ENCODE measurements at regions not wholly inside any gene's neighbourhood (a gene's known extent, or its start where the extent isn't known, plus 50 kb on each side); places are given as distances from the start of the nearest gene placed in this dataset.
A peak's percentile ranks its signal among the peaks of the same experiment; 100 is the strongest.
"Not testable (repeated sequence)": the region's sequence is repeated elsewhere in the genome, so short reads cannot be mapped to it uniquely, and the experiment has no call there.

- DNase-seq (ENCODE audit: low spot score in 2 of 2) (peak in 1 of 2 donors; percentile 68), ATAC-seq (peak; percentile 69 to 94)
- Mint-ChIP-seq H3K36me3 (no peaks in the 10 kb centered on the region), H3K27ac (peak overlapping the region in 1 of 2 donors; percentile 75), H3K9me3 (no peaks in the 10 kb centered on the region)
Measured at GRCh38 chrX:40871385-40872082, 136.2 kb upstream of the MED14 start.

GRCh38 chrX:40872351-40872750 is 137.0 kb upstream of the MED14 start:
- Mint-ChIP-seq H3K36me3 (no peaks in the 10 kb centered on the region), H3K9me3 (no peaks in the 10 kb centered on the region)

GRCh38 chrX:40875476-40875875 is 140.1 kb upstream of the MED14 start:
- Mint-ChIP-seq H3K36me3 (no peaks in the 10 kb centered on the region), H3K9me3 (no peaks in the 10 kb centered on the region), H3K27ac (no peak overlapping the region)
- DNase-seq (ENCODE audit: low spot score in 2 of 2) (no peak), ATAC-seq (no peak)

More at GRCh38 chrX:40872351-40872750, 137.0 kb upstream of the MED14 start:
- ATAC-seq = no peak
- H3K27ac Mint-ChIP-seq = peak overlapping the region in 1 of 2 donors; percentile 75
- no peak for DNase-seq (ENCODE audit: low spot score in 2 of 2)

GRCh38 chrX:40877887-40878286 is 142.5 kb upstream of the MED14 start:
- DNase-seq (ENCODE audit: low spot score in 2 of 2) = no peak
- ATAC-seq = no peak
- Mint-ChIP-seq H3K27ac (no peak overlapping the region), H3K36me3 (no peaks in the 10 kb centered on the region), H3K9me3 (no peaks in the 10 kb centered on the region)

- H3K9me3 Mint-ChIP-seq = no peaks in the 10 kb centered on the region
- no peak for DNase-seq (ENCODE audit: low spot score in 2 of 2)
- H3K36me3 Mint-ChIP-seq = no peaks in the 10 kb centered on the region
- H3K27ac Mint-ChIP-seq = no peak overlapping the region
- no peak for ATAC-seq
Measured at GRCh38 chrX:40878766-40879165, 143.4 kb upstream of the MED14 start.

GRCh38 chrX:40879172-40879571 is 143.8 kb upstream of the MED14 start:
- DNase-seq (ENCODE audit: low spot score in 2 of 2); H3K9me3 Mint-ChIP-seq; H3K36me3 Mint-ChIP-seq; ATAC-seq; H3K27ac Mint-ChIP-seq: not testable (repeated sequence)

GRCh38 chrX:40880712-40881111 is 145.4 kb upstream of the MED14 start:
- no peak for ATAC-seq
- no peaks in the 10 kb centered on the region for H3K36me3 Mint-ChIP-seq
- H3K9me3 Mint-ChIP-seq = no peaks in the 10 kb centered on the region
- no peak for DNase-seq (ENCODE audit: low spot score in 2 of 2)
- no peak overlapping the region for H3K27ac Mint-ChIP-seq

- no peak overlapping the region for H3K27ac Mint-ChIP-seq
- ATAC-seq (no peak), DNase-seq (ENCODE audit: low spot score in 2 of 2) (no peak)
- H3K9me3 Mint-ChIP-seq = no peaks in the 10 kb centered on the region
- H3K36me3 Mint-ChIP-seq = no peaks in the 10 kb centered on the region
Measured at GRCh38 chrX:40883021-40883619, 147.8 kb upstream of the MED14 start.

- Mint-ChIP-seq H3K9me3 (no peaks in the 10 kb centered on the region), H3K27ac (no peak overlapping the region), H3K36me3 (no peaks in the 10 kb centered on the region)
- DNase-seq (ENCODE audit: low spot score in 2 of 2) (no peak), ATAC-seq (no peak)
Measured at GRCh38 chrX:40885989-40886388, 150.6 kb upstream of the MED14 start.

- no peak for DNase-seq (ENCODE audit: low spot score in 2 of 2)
- no peaks in the 10 kb centered on the region for H3K36me3 Mint-ChIP-seq
- no peaks in the 10 kb centered on the region for H3K9me3 Mint-ChIP-seq
- no peak for ATAC-seq
- H3K27ac Mint-ChIP-seq = no peak overlapping the region
Measured at GRCh38 chrX:40887476-40887875, 152.1 kb upstream of the MED14 start.

GRCh38 chrX:40891798-40892197 is 156.5 kb upstream of the MED14 start:
- Mint-ChIP-seq H3K9me3 (no peaks in the 10 kb centered on the region), H3K27ac (no peak overlapping the region), H3K36me3 (no peaks in the 10 kb centered on the region)
- ATAC-seq (no peak), DNase-seq (ENCODE audit: low spot score in 2 of 2) (no peak)

GRCh38 chrX:40893251-40893910 is 158.0 kb upstream of the MED14 start:
- DNase-seq (ENCODE audit: low spot score in 2 of 2) (no peak), ATAC-seq (no peak)
- H3K36me3 Mint-ChIP-seq = no peaks in the 10 kb centered on the region
- H3K9me3 Mint-ChIP-seq = no peaks in the 10 kb centered on the region
- no peak overlapping the region for H3K27ac Mint-ChIP-seq

- Mint-ChIP-seq H3K9me3 (no peaks in the 10 kb centered on the region), H3K27ac (no peak overlapping the region), H3K36me3 (no peaks in the 10 kb centered on the region)
- ATAC-seq = no peak
- DNase-seq (ENCODE audit: low spot score in 2 of 2) = no peak
Measured at GRCh38 chrX:40895246-40895645, 159.9 kb upstream of the MED14 start.

- Mint-ChIP-seq H3K27ac (no peak overlapping the region), H3K36me3 (no peaks in the 10 kb centered on the region), H3K9me3 (no peaks in the 10 kb centered on the region)
- DNase-seq (ENCODE audit: low spot score in 2 of 2) (no peak), ATAC-seq (no peak)
Measured at GRCh38 chrX:40897718-40898270, 162.5 kb upstream of the MED14 start.

- not testable (repeated sequence) for H3K36me3 Mint-ChIP-seq; H3K9me3 Mint-ChIP-seq; H3K27ac Mint-ChIP-seq; DNase-seq (ENCODE audit: low spot score in 2 of 2); ATAC-seq
Measured at GRCh38 chrX:40904739-40905138, 169.4 kb upstream of the MED14 start.

- Mint-ChIP-seq H3K36me3 (no peaks in the 10 kb centered on the region), H3K9me3 (no peaks in the 10 kb centered on the region), H3K27ac (no peak overlapping the region)
- DNase-seq (ENCODE audit: low spot score in 2 of 2) (no peak), ATAC-seq (no peak)
Measured at GRCh38 chrX:40908026-40908425, 172.7 kb upstream of the MED14 start.

GRCh38 chrX:40908857-40909475 is 173.6 kb upstream of the MED14 start:
- ATAC-seq (no peak), DNase-seq (ENCODE audit: low spot score in 2 of 2) (no peak)
- H3K27ac Mint-ChIP-seq = no peak overlapping the region
- H3K9me3 Mint-ChIP-seq = no peaks in the 10 kb centered on the region
- H3K36me3 Mint-ChIP-seq = no peaks in the 10 kb centered on the region
